GM18870 (cell line): ENCODE measurements at regions not wholly inside any gene's neighbourhood (a gene's known extent, or its start where the extent isn't known, plus 50 kb on each side); places are given as distances from the start of the nearest gene placed in this dataset.
"Not testable (repeated sequence)": the region's sequence is repeated elsewhere in the genome, so short reads cannot be mapped to it uniquely, and the experiment has no call there.

Source experiments
- ATAC-seq: cut with Tn5 transposase; IDR thresholded peaks from one replicate; pipeline ENCODE4 v1.9.1; 2021; ENCODE audit warnings: moderate library complexity; ENCODE audit not compliant: unreplicated experiment

- ATAC-seq, result no peak
Measured at GRCh38 chr6:95848717-95849116, 167.1 kb upstream of the FUT9 start.

- ATAC-seq, result no peak
Measured at GRCh38 chr6:95856876-95857364, 158.9 kb upstream of the FUT9 start.

- no peak for ATAC-seq
Measured at GRCh38 chr6:95865857-95866256, 149.9 kb upstream of the FUT9 start.

- ATAC-seq, result no peak
Measured at GRCh38 chr6:95866732-95867131, 149.0 kb upstream of the FUT9 start.

GRCh38 chr6:95867205-95867604, 148.6 kb upstream of the FUT9 start:
- ATAC-seq, result no peak

- no peak for ATAC-seq
Measured at GRCh38 chr6:95877480-95877879, 138.3 kb upstream of the FUT9 start.

GRCh38 chr6:95879856-95880255, 135.9 kb upstream of the FUT9 start:
- no peak for ATAC-seq

GRCh38 chr6:95882371-95882770, 133.4 kb upstream of the FUT9 start:
- no peak for ATAC-seq

- not testable (repeated sequence) for ATAC-seq
Measured at GRCh38 chr6:95888711-95889110, 127.1 kb upstream of the FUT9 start.

- no peak for ATAC-seq
Measured at GRCh38 chr6:95905132-95905531, 110.6 kb upstream of the FUT9 start.

- no peak for ATAC-seq
Measured at GRCh38 chr6:95917034-95917433, 98.7 kb upstream of the FUT9 start.

- ATAC-seq, result peak; percentile 59
Measured at GRCh38 chr6:95923518-95923917, 92.3 kb upstream of the FUT9 start.

GRCh38 chr6:95935736-95936135, 80.0 kb upstream of the FUT9 start:
- ATAC-seq, result no peak

- ATAC-seq, result no peak
Measured at GRCh38 chr6:95946906-95947305, 68.9 kb upstream of the FUT9 start.

- no peak for ATAC-seq
Measured at GRCh38 chr6:95948324-95948723, 67.5 kb upstream of the FUT9 start.

- no peak for ATAC-seq
Measured at GRCh38 chr6:95949985-95950384, 65.8 kb upstream of the FUT9 start.

- ATAC-seq, result no peak
Measured at GRCh38 chr6:95958686-95959085, 57.1 kb upstream of the FUT9 start.

GRCh38 chr6:95959261-95959660, 56.5 kb upstream of the FUT9 start:
- ATAC-seq, result no peak
